SK-N-SH (cell line): ENCODE measurements at regions not wholly inside any gene's neighbourhood (a gene's known extent, or its start where the extent isn't known, plus 50 kb on each side); places are given as distances from the start of the nearest gene placed in this dataset.

Experiments used
- CTCF ChIA-PET: fragments of 300-600, 350-600 bp; formaldehyde crosslinking; extraction: SDS; loops from one replicate; lab custom pipeline; 2021; lab: Yijun Ruan, JAX
- POLR2A ChIA-PET: fragments of 350-600 bp; sonication (Branson Sonifier 250); formaldehyde crosslinking; extraction: SDS; loops from one replicate; lab custom pipeline; 2020; ENCODE audit warnings: antibody characterized with exemption, inconsistent platforms; lab: Yijun Ruan, JAX
- DNase-seq: peaks from one replicate; pipeline ENCODE4 v3.0.0; 2012
- H2AFZ ChIP-seq: fragments of 200-600 bp; sonication (generic); 2 replicates; pipeline ENCODE4 v1.8.1; 2016; ENCODE audit warnings: antibody characterized with exemption, mild to moderate bottlenecking, low read depth
- H3F3A ChIP-seq: fragments of 200-600 bp; sonication (generic); replicated peaks from 2 replicates; pipeline ENCODE3; 2016; ENCODE audit warnings: antibody characterized with exemption, mild to moderate bottlenecking; ENCODE audit not compliant: insufficient read depth
- H3K27ac ChIP-seq, 2 experiments: fragments of 200-500 bp in 1 of 2; fragments of 200-600 bp in 1 of 2; sonication (Bioruptor generic) in 1 of 2; sonication (generic), shearing (Covaris generic) in 1 of 2; 2 replicates each; pipeline versions ENCODE4 v1.5.1 to v1.6.1; 2014 to 2016; ENCODE audit warnings: low read depth in 2 of 2, inconsistent platforms in 1 of 2, low read length in 1 of 2, mild to moderate bottlenecking in 1 of 2, mixed read lengths in 1 of 2
- H3K27me3 ChIP-seq: fragments of 200-600 bp; sonication (generic), shearing (Covaris generic); 2 replicates; pipeline ENCODE4 v1.6.1; 2016; ENCODE audit warnings: mixed run types; ENCODE audit not compliant: insufficient read depth
- H3K36me3 ChIP-seq, 2 experiments: fragments of 200-500 bp in 1 of 2; fragments of 200-600 bp in 1 of 2; sonication (Bioruptor generic) in 1 of 2; sonication (generic) in 1 of 2; replicated peaks in 1 of 2; 2 replicates each; pipeline versions ENCODE3 to v1.5.1; 2014 to 2016; ENCODE audit warnings: low read length in 1 of 2, mild to moderate bottlenecking in 1 of 2; ENCODE audit not compliant: insufficient read depth in 2 of 2, control insufficient read depth in 1 of 2
- H3K4me1 ChIP-seq, 2 experiments: fragments of 200-500 bp in 1 of 2; fragments of 200-600 bp in 1 of 2; sonication (Bioruptor generic) in 1 of 2; sonication (generic), shearing (Covaris generic) in 1 of 2; 2 replicates each; pipeline versions ENCODE4 v1.5.1 to v1.6.1; 2014 to 2016; ENCODE audit warnings: low read depth in 1 of 2, low read length in 1 of 2, mixed run types in 1 of 2; ENCODE audit not compliant: insufficient read depth in 2 of 2, control insufficient read depth in 1 of 2
- H3K4me2 ChIP-seq: fragments of 200-600 bp; sonication (generic), shearing (Covaris generic); 2 replicates; pipeline ENCODE4 v1.6.1; 2017; ENCODE audit warnings: mixed run types
- H3K4me3 ChIP-seq, 2 experiments: fragments of 200-500 bp in 1 of 2; fragments of 200-600 bp in 1 of 2; sonication (Bioruptor generic) in 1 of 2; sonication (generic), shearing (Covaris generic) in 1 of 2; 2 replicates each; pipeline versions ENCODE4 v1.5.1 to v1.8.1; 2014 to 2016; ENCODE audit warnings: low read depth in 2 of 2, inconsistent platforms in 1 of 2, low read length in 1 of 2, mild to moderate bottlenecking in 1 of 2, mixed read lengths in 1 of 2, moderate library complexity in 1 of 2
- H3K79me2 ChIP-seq: fragments of 200-600 bp; sonication (generic); 2 replicates; pipeline ENCODE4 v1.8.1; 2017; ENCODE audit warnings: mild to moderate bottlenecking; ENCODE audit not compliant: insufficient read depth
- H3K9ac ChIP-seq: fragments of 200-600 bp; sonication (generic); 2 replicates; pipeline ENCODE4 v1.6.1; 2017; ENCODE audit warnings: mixed run types
- H3K9me2 ChIP-seq: fragments of 200-600 bp; sonication (generic); 2 replicates; pipeline ENCODE4 v1.6.1; 2017; ENCODE audit warnings: mixed run types
- H3K9me3 ChIP-seq: fragments of 200-600 bp; sonication (generic); 2 replicates; pipeline ENCODE4 v1.6.1; 2017; ENCODE audit warnings: mixed run types, mild to moderate bottlenecking, moderate library complexity
- H4K20me1 ChIP-seq: fragments of 200-600 bp; sonication (generic); 2 replicates; pipeline ENCODE4 v1.6.1; 2017; ENCODE audit warnings: mild to moderate bottlenecking, mixed run types; ENCODE audit not compliant: insufficient read depth
- CHD2 ChIP-seq: fragments of 150-350 bp; IDR thresholded peaks from 2 replicates; pipeline ENCODE4 v1.6.1; 2018; ENCODE audit warnings: low read length; ENCODE audit not compliant: partially characterized antibody
- EP300 ChIP-seq, 2 experiments: IDR thresholded peaks; 2 replicates each; pipeline versions ENCODE4 v1.4.0 to v1.6.1; 2012; ENCODE audit warnings: borderline replicate concordance in 1 of 2, low read depth in 1 of 2, low read length in 1 of 2
- EZH2phosphoT487 ChIP-seq: fragments of 200-600 bp; sonication (generic); IDR thresholded peaks from 2 replicates; pipeline ENCODE4 v1.6.1; 2017; ENCODE audit warnings: low read depth, mixed run types, mild to moderate bottlenecking, antibody characterized with exemption, moderate library complexity, borderline replicate concordance
- FOSL2 ChIP-seq: IDR thresholded peaks from 2 replicates; pipeline ENCODE4 v1.4.0; 2012; ENCODE audit warnings: low read depth, mild to moderate bottlenecking, moderate library complexity, borderline replicate concordance
- FOXJ3 ChIP-seq: sonication (generic); formaldehyde crosslinking; IDR thresholded peaks from 2 replicates; pipeline ENCODE4 v1.5.1; 2020; ENCODE audit warnings: mild to moderate bottlenecking, missing genetic modification reagents
- FOXM1 ChIP-seq: IDR thresholded peaks from 2 replicates; pipeline ENCODE4 v1.4.0; 2012; ENCODE audit warnings: low read depth, mild to moderate bottlenecking
- GABPA ChIP-seq: IDR thresholded peaks from 2 replicates; pipeline ENCODE4 v1.4.0; 2012; ENCODE audit warnings: low read depth, mild to moderate bottlenecking
- JUND ChIP-seq: IDR thresholded peaks from 2 replicates; pipeline ENCODE4 v1.4.0; 2012
- MEF2A ChIP-seq: IDR thresholded peaks from 2 replicates; pipeline ENCODE4 v1.4.0; 2012; ENCODE audit warnings: low read depth, borderline replicate concordance
- NRF1 ChIP-seq: IDR thresholded peaks from 2 replicates; pipeline ENCODE4 v1.6.1; 2012; ENCODE audit warnings: low read depth, mild to moderate bottlenecking, low read length
- RAD21 ChIP-seq: IDR thresholded peaks from 2 replicates; pipeline ENCODE4 v1.6.1; 2012; ENCODE audit warnings: mild to moderate bottlenecking, low read length
- RCOR1 ChIP-seq: fragments of 150-350 bp; IDR thresholded peaks from 2 replicates; pipeline ENCODE4 v1.6.1; 2017; ENCODE audit warnings: antibody characterized with exemption, low read length
- RXRA ChIP-seq: IDR thresholded peaks from 2 replicates; pipeline ENCODE4 v1.4.0; 2012; ENCODE audit warnings: low read depth, mild to moderate bottlenecking, borderline replicate concordance
- SIN3A ChIP-seq: IDR thresholded peaks from 2 replicates; pipeline ENCODE4 v1.6.1; 2012; ENCODE audit warnings: low read depth, mild to moderate bottlenecking, low read length, moderate library complexity, borderline replicate concordance
- SMC3 ChIP-seq: IDR thresholded peaks from 2 replicates; pipeline ENCODE4 v1.6.1; 2012; ENCODE audit warnings: low read depth, low read length, improper control_type of control experiment
- TAF1 ChIP-seq: IDR thresholded peaks from 2 replicates; pipeline ENCODE4 v1.6.1; 2012; ENCODE audit warnings: low read depth, mild to moderate bottlenecking, low read length, moderate library complexity, borderline replicate concordance
- TEAD4 ChIP-seq: IDR thresholded peaks from 2 replicates; pipeline ENCODE4 v1.4.0; 2012; ENCODE audit warnings: mild to moderate bottlenecking, borderline replicate concordance; ENCODE audit not compliant: insufficient read depth
- YY1 ChIP-seq: IDR thresholded peaks from 2 replicates; pipeline ENCODE4 v1.4.0; 2012; ENCODE audit warnings: low read depth, mild to moderate bottlenecking
- WGBS: methylation state at CpG from one replicate; pipeline ENCODE4 v1.1.6; 2017; ENCODE audit warnings: low lambda C conversion rate; 5-methylcytosine and 5-hydroxymethylcytosine counted together
- TF ChIP-seq, protein P1 (sequence below): IDR thresholded peaks from 2 replicates; pipeline ENCODE4 v1.4.0; 2012; ENCODE audit warnings: low read depth
- TF ChIP-seq, protein P2 (sequence below): fragments of 200-600 bp; sonication (generic); IDR thresholded peaks from 2 replicates; pipeline ENCODE4 v1.6.1; 2017; ENCODE audit warnings: antibody characterized with exemption, mild to moderate bottlenecking, moderate library complexity
- TF ChIP-seq, protein P3 (sequence below): fragments of 150-350 bp; IDR thresholded peaks from 2 replicates; pipeline ENCODE4 v1.6.1; 2017; ENCODE audit warnings: antibody characterized with exemption, low read length, low read depth, borderline replicate concordance

DNA sequence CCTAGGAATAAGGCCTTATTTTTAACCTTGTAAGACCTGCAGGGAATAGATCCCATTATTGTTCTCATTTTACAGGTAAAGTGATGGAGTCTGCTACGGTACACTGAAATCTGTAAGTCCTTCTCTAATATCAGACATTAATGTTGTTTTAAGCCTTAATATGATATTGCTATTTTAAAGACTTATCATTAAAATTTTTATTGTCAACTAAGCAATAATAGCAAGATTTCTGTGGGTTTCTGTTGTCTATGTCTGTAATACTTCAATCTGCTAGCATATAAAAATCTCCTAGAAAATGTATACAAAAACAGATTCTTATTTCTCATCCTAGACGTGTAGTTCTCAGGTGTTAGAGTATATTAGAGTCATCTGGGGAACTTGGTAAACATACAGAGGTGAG lies 317.5 kb upstream of the TENM4 start:
- TF ChIP-seq RCOR1 (no peak), GABPA (no peak), EP300 (IDR thresholded peaks at IDR 0.05; ENCODE audit: borderline replicate concordance in 1 of 2, low read depth in 1 of 2, low read length in 1 of 2) (no peak), FOXJ3 (no peak), NRF1 (no peak), JUND (no peak), TAF1 (no peak), RXRA (no peak), CHD2 (no peak), RAD21 (no peak)
- TF ChIP-seq, protein P1, sequence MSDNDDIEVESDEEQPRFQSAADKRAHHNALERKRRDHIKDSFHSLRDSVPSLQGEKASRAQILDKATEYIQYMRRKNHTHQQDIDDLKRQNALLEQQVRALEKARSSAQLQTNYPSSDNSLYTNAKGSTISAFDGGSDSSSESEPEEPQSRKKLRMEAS = no peak
- H3K4me3 ChIP-seq = no peak overlapping the region
- ChIA-PET CTCF (no interaction called here), POLR2A (no interaction called here)
- no peaks in the 10 kb centered on the region for H3K9me2 ChIP-seq
- no peaks in the 10 kb centered on the region for H3K36me3 ChIP-seq
- no peaks in the 10 kb centered on the region for H3K79me2 ChIP-seq
- no peaks in the 10 kb centered on the region for H3K27me3 ChIP-seq
- H3K4me1 ChIP-seq = no peaks in the 10 kb centered on the region
- WGBS = 13% methylated on average over 2 of the region's 2 CpGs
- no peak for DNase-seq
- no peaks in the 10 kb centered on the region for H3K9me3 ChIP-seq
- H3F3A ChIP-seq = no peaks in the 10 kb centered on the region
- H4K20me1 ChIP-seq = no peaks in the 10 kb centered on the region
- H3K4me2 ChIP-seq = no peak overlapping the region
- H3K27ac ChIP-seq = no peak overlapping the region
- H2AFZ ChIP-seq = no peak overlapping the region
- H3K9ac ChIP-seq = no peak overlapping the region

DNA sequence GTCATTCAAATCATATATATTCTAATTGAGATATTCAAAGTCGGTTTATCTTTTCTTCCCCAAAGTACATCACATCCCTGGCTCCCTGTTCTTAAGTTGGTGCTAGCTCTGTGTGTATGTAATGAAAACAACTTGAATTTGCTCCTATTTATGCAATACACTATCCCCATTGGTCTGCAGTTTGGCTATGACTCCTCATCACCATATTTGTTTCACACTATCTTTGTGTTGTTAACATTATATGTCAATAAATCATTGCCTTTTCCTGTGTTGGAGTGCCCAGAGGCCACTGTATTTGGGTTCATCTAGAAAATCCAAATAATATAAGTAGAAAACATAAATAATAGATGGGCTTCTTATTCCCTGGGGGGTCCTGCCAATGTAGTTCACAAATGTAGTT lies 306.6 kb upstream of the TENM4 start:
- no peak for DNase-seq
- no peaks in the 10 kb centered on the region for H3K4me1 ChIP-seq
- TF ChIP-seq TEAD4 = no peak
- TF ChIP-seq TAF1 = no peak
- no peak for TF ChIP-seq MEF2A
- no peak for TF ChIP-seq EZH2phosphoT487
- TF ChIP-seq EP300 (IDR thresholded peaks at IDR 0.05; ENCODE audit: borderline replicate concordance in 1 of 2, low read depth in 1 of 2, low read length in 1 of 2) = no peak
- TF ChIP-seq FOXM1 = no peak
- TF ChIP-seq, all 33 proteins: peak for 0
- Histone ChIP-seq H3K4me2 (no peak overlapping the region), H3K79me2 (no peaks in the 10 kb centered on the region), H3K36me3 (no peaks in the 10 kb centered on the region), H3K9me2 (no peaks in the 10 kb centered on the region), H3K4me3 (no peak overlapping the region), H3K27me3 (no peaks in the 10 kb centered on the region), H3K9ac (no peak overlapping the region), H3K27ac (no peak overlapping the region), H3K9me3 (no peaks in the 10 kb centered on the region), H2AFZ (no peak overlapping the region), H3F3A (no peaks in the 10 kb centered on the region), H4K20me1 (no peaks in the 10 kb centered on the region)
- CTCF ChIA-PET = no interaction called here
- 28% methylated on average over 1 of the region's 1 CpG for WGBS
- POLR2A ChIA-PET = no interaction called here

DNA sequence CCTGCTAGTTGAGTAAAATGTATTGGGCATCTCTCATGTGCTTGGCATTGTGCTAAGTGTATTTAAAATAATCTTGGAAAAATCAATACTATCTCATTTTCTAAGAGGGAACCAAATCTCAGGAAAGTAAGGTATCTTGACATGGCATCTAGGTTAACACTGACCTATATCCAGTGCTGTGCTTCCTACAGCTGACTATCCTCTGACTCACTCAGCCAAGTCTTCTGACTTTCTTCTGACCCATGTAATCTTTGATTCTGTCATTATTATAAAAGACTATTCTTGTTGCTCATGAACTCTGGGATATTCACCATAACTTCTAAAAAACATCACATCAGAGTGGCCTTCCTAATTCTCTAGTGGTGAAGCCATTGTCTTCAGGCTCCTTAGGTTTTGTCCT lies 304.1 kb upstream of the TENM4 start:
- no peak overlapping the region for H2AFZ ChIP-seq
- POLR2A ChIA-PET = no interaction called here
- H3K4me2 ChIP-seq = no peak overlapping the region
- H3K79me2 ChIP-seq = no peaks in the 10 kb centered on the region
- CTCF ChIA-PET = no interaction called here
- no peak overlapping the region for H3K4me3 ChIP-seq
- no peaks in the 10 kb centered on the region for H3K9me3 ChIP-seq
- no peaks in the 10 kb centered on the region for H3K9me2 ChIP-seq
- no peaks in the 10 kb centered on the region for H3K36me3 ChIP-seq
- H3K9ac ChIP-seq = no peak overlapping the region
- no peak overlapping the region for H3K27ac ChIP-seq
- no peak for DNase-seq
- no peaks in the 10 kb centered on the region for H3K4me1 ChIP-seq
- H4K20me1 ChIP-seq = no peaks in the 10 kb centered on the region
- no peaks in the 10 kb centered on the region for H3K27me3 ChIP-seq
- H3F3A ChIP-seq = no peaks in the 10 kb centered on the region
- TF ChIP-seq NRF1 = no peak
- no peak for TF ChIP-seq FOSL2
- TF ChIP-seq FOXJ3 = no peak
- TF ChIP-seq, protein P2, sequence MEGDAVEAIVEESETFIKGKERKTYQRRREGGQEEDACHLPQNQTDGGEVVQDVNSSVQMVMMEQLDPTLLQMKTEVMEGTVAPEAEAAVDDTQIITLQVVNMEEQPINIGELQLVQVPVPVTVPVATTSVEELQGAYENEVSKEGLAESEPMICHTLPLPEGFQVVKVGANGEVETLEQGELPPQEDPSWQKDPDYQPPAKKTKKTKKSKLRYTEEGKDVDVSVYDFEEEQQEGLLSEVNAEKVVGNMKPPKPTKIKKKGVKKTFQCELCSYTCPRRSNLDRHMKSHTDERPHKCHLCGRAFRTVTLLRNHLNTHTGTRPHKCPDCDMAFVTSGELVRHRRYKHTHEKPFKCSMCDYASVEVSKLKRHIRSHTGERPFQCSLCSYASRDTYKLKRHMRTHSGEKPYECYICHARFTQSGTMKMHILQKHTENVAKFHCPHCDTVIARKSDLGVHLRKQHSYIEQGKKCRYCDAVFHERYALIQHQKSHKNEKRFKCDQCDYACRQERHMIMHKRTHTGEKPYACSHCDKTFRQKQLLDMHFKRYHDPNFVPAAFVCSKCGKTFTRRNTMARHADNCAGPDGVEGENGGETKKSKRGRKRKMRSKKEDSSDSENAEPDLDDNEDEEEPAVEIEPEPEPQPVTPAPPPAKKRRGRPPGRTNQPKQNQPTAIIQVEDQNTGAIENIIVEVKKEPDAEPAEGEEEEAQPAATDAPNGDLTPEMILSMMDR = no peak
- no peak for TF ChIP-seq MEF2A
- no peak for TF ChIP-seq SIN3A
- TF ChIP-seq YY1 = no peak
- TF ChIP-seq JUND = no peak
- no peak for TF ChIP-seq RXRA
- TF ChIP-seq, protein P3, sequence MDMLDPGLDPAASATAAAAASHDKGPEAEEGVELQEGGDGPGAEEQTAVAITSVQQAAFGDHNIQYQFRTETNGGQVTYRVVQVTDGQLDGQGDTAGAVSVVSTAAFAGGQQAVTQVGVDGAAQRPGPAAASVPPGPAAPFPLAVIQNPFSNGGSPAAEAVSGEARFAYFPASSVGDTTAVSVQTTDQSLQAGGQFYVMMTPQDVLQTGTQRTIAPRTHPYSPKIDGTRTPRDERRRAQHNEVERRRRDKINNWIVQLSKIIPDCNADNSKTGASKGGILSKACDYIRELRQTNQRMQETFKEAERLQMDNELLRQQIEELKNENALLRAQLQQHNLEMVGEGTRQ = no peak
- TF ChIP-seq TEAD4 = no peak
- TF ChIP-seq RAD21 = no peak
- TF ChIP-seq FOXM1 = no peak
- TF ChIP-seq SMC3 = no peak
